HUDEP-2 (cell line): ENCODE measurements at regions not wholly inside any gene's neighbourhood (a gene's known extent, or its start where the extent isn't known, plus 50 kb on each side); places are given as distances from the start of the nearest gene placed in this dataset.

Experiments
- DNase-seq, 76 experiments: peaks; one replicate each; lab custom pipeline; 2025; ENCODE audit not compliant: unreplicated experiment in 76 of 76; lab: John Stamatoyannopoulos, UW

DNA sequence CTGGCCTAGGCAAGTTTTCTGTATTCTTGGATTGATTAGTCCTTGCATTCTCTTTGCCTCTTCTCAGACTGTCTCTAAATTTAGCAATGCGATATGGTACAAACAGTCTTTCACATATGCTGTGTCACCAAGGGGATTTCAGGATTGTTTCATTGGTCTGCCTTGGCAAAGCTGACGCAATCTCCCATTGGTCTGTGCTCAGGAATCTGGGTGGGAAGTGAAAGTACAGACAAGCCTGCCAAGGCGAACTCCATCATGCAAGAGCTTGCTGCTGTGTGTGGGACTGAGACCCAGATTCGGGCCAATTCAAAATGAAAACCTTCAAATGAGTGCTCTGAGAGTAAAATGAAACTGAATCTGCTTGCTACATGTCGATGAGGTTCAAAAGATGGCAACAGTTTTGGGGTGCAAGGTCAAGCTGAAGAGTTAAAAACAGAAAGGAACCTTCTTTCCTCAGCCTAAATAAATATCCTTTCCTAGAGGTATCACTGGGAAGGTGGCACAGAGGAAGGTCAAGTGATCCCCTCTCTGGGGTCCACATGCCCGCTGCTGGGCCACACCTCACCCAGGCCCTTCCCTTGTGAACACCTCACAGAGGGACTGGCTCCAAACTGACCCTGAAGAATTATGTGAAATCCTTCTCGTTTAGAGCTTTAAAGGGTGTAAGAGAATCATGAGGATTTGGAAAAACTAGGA, 198.8 kb upstream of the PREP start:
- no peak for DNase-seq

GRCh38 chr6:105600336-105601260, 197.7 kb upstream of the PREP start:
- DNase-seq: no peak

DNA sequence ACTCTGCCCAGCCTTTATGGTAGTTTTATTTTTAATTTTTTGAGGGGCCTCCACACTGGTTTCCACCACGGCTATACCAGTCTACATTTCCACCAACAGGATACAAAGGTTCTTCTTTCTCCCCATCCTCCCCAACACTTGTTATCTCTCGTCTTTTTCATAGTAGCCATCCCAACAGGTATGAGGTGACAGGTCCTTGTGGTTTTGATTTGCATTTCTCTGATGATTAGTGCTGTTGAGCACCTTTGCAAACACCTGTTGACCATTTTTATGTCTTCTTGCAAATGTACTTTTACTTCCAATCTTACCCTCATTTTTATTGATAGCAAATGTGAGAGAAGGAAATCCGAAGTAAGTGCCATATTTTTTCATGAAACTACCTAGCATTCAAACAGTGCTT, 195.4 kb upstream of the PREP start:
- DNase-seq: no peak

DNA sequence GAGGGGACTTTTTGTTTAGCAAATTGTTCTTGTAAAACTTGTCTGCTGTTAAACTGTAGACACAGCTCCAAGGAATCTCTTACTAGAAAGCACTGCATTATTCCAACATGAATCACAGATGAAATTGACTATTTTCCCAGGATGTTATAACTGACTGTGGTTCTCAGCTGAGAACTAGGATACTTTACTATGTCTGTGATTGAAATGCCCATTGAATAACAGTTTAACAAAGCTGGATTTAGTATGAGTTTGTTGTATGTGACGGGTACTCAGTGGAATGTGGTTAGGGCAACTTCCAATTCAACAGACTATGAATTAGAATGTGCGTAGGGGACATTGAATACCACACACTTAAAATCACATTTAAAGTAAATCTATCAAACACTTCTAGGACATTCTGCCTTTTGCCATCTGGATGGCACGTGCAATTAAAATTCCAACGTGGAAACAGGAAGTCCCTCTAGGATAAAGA, 193.4 kb upstream of the PREP start:
- no peak for DNase-seq

GRCh38 chr6:105595829-105596228, 192.9 kb upstream of the PREP start:
- no peak for DNase-seq

- DNase-seq: no peak
Measured at GRCh38 chr6:105594821-105595220, 191.9 kb upstream of the PREP start.

DNA sequence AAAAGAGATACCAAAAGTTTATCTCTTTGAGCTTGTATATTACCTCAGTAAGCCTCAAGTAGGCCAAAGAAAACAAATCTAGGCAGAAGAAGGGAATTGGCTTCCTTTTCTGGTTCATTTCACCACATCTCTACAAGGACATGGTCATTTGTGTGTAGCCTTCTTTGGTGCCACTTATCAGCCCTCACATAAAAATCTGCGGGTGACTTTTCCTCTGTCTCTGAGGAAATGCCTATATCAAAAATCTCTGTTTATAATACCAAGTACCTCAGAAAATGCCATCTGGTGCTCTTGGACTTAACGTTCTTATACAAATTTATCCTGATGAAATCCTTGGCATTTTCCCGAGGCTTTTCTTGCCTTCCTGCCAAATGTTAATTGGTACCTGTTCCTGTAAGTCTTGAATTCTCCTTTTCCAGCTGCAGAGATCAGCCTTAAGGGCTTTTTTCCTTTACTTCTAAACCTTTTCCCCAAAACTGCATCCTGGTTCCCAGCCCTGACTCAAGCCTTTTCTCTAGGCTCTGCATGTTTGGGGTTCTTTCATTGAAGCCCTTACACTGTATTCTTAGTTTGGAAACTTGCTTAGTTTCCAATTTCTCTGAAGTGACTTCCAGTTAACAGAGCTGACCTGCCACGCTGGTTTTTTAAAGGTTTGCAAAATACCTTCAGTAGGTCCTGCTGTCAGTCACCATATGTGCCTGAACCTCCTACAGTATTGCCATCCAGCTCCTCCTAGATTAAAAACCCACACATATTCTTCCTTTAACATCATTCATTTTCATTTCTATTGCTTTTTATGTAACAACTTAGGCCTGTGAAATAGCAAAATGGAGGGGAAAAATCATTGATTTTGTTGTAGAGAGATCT, 191.2 kb upstream of the PREP start:
- no peak for DNase-seq

- no peak for DNase-seq
Measured at GRCh38 chr6:105593056-105593690, 190.3 kb upstream of the PREP start.

GRCh38 chr6:105592329-105592728, 189.4 kb upstream of the PREP start:
- no peak for DNase-seq

DNA sequence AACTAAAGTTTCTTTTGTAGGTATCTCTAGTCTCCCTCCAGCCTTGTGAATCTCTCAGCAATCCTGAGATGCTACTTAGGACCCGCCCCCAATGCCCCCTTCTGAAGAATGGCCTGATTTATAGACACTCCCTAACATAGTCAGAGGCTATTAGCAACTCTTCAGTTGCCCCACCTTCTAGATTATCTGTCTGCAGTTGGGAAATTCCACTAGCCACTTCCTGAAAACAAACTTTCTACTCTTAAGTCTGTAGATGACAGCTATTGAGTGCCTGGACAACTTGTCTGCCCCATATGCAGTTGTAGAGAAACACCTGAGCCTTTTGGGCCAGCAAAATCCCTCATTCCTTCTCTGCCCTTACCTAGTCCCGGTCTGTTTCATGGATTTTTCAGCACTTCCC, 188.2 kb upstream of the PREP start:
- DNase-seq: no peak

- DNase-seq: no peak
Measured at GRCh38 chr6:105588123-105588710, 185.3 kb upstream of the PREP start.

- no peak for DNase-seq
Measured at GRCh38 chr6:105587349-105588122, 184.7 kb upstream of the PREP start.

DNA sequence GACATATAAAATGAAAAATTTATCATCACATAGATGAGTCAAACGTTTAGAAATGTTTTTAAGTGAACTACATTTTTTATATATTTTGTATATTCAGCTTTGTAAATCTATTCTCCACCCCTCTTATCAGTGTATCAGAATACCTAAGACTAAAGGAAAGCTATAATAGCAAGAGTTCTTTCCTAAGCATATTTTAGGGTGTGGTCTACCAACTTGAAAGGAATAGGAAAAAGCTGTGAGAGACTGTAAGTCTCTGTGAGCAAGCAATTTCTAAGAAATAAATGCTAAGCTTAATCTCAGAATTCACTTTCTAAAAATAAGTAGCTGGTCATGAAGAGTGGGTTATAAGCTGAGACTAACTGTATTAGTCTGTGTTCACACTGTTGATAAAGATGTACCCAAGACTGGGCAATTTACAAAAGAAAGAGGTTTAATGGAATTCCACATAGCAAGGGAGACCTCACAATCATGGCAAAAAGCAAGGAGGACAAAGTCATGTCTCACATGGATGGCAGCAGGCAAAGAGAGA, 175.4 kb upstream of the PREP start:
- DNase-seq: no peak

- DNase-seq: no peak
Measured at GRCh38 chr6:105573556-105573955, 170.7 kb upstream of the PREP start.

DNA sequence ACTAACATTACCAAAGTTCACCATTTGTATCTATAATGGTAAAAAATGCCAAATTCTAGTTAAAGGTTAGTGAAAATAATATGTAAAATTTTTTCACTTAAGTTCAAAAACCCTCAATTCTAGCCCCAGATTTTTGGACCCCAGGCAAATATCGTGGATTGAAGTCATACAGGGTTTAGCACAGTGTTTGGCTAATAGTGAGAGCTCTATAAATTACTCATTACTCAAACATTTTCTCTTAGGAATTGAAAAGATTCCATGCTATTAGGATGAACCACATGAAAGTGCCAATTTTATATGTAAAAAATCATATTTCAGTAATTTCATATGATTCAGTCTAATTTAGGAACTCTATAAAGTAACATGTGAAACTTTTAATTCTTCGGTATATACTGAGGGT, 170.3 kb upstream of the PREP start:
- DNase-seq: no peak

DNA sequence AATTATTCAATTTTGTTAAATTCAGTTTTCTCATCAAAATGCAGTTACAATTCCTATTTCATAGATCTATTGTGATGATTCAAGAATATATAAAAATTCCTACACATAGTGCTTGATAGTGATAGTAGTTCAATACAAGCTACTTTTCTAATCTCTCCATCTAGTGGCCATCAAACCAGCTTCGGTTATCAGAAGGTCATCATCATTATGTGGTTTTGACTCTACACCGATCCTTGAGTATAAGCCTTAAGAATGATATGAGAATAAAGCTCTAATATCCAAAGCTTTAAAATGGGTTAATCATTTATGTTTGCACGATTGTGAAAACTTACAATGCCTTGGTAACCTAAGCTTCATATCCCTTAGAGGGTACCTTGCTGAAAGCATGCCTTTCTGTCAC, 167.5 kb upstream of the PREP start:
- DNase-seq: no peak

DNA sequence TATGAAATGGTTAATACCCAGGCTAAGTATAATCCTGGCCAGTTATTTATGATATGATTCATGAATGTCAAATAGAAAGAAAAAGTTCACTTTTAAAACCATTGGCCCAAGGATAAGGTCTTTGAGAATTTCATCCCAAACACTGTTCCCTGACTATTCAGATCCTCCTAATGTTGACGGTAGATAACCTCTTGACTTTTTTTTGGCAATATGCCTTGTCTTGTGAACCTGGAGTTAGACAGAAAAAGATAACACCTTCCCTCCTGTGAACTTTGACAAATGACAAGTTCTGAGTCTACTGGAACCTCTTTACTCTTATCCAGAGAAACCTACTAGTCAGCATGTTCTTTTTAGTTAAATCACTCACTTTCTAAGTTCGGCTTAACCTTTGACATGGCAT, 166.8 kb upstream of the PREP start:
- no peak for DNase-seq

DNA sequence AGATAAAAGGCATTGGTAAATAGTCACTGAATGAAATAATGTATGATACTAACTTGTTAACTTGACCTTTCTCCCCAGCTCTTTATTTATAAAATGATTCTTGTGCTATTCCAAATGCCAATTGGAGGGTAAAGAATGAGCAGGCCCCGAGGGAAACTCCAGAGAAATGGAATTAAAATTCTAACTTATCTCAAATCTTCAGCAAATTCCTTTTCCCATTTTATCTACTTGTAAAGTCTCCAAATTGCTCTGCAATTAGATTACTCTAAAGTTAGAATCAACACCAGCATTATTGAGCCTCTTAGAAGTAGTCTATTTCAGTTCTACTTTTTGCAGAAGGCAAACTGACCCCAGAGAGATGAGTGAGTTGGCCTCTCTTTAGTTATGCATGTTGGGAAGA, 165.9 kb upstream of the PREP start:
- no peak for DNase-seq

- no peak for DNase-seq
Measured at GRCh38 chr6:105568142-105568541, 165.3 kb upstream of the PREP start.
